OCI-LY7 (cell line): ENCODE measurements at regions not wholly inside any gene's neighbourhood (a gene's known extent, or its start where the extent isn't known, plus 50 kb on each side); places are given as distances from the start of the nearest gene placed in this dataset.

ENCODE experiments used
- BruUV-seq: library from RNA; stranded (reverse); fragments of 400-500 nt; replicated peaks from 2 replicates; lab custom pipeline; 2021; lab: Mats Ljungman, UMichigan
- CTCF ChIA-PET: fragments of 300-600 bp; sonication (Branson Sonifier 250); formaldehyde crosslinking; loops from one replicate; lab custom pipeline; 2022; ENCODE audit warnings: antibody characterized with exemption; ENCODE audit not compliant: unreplicated experiment; lab: Charles Lee
- POLR2A ChIA-PET: fragments of 300-600 bp; sonication (Branson Sonifier 250); formaldehyde crosslinking; loops from one replicate; lab custom pipeline; 2022; ENCODE audit warnings: antibody characterized with exemption; lab: Charles Lee
- DNase-seq: peaks from one replicate; pipeline ENCODE4 v3.0.0-alpha.2; 2015; ENCODE audit warnings: low spot score
- H2AFZ ChIP-seq: fragments of 200-600 bp; sonication (generic), shearing (Covaris generic); 2 replicates; pipeline ENCODE4 v1.6.1; 2014; ENCODE audit warnings: mild to moderate bottlenecking, antibody characterized with exemption, low read length, moderate library complexity
- H3K27ac ChIP-seq: fragments of 200-600 bp; sonication (generic); 2 replicates; pipeline ENCODE4 v1.5.1; 2014; ENCODE audit warnings: mixed run types, low read depth, mild to moderate bottlenecking, moderate library complexity, low read length, inconsistent platforms; ENCODE audit not compliant: poor library complexity, severe bottlenecking
- H3K36me3 ChIP-seq: fragments of 200-600 bp; sonication (generic); 2 replicates; pipeline ENCODE4 v1.6.1; 2014; ENCODE audit warnings: mild to moderate bottlenecking, antibody characterized with exemption, low read length, moderate library complexity, mixed read lengths; ENCODE audit not compliant: insufficient read depth
- H3K4me1 ChIP-seq: fragments of 200-600 bp; sonication (generic); 2 replicates; pipeline ENCODE4 v1.5.1; 2014; ENCODE audit warnings: mild to moderate bottlenecking, low read length; ENCODE audit not compliant: insufficient read depth, poor library complexity, severe bottlenecking
- H3K4me2 ChIP-seq: fragments of 200-600 bp; sonication (generic); 2 replicates; pipeline ENCODE4 v1.6.1; 2014; ENCODE audit warnings: mild to moderate bottlenecking, low read length
- H3K4me3 ChIP-seq: fragments of 200-600 bp; sonication (generic); 2 replicates; pipeline ENCODE4 v1.5.1; 2014; ENCODE audit warnings: mild to moderate bottlenecking, low read depth, low read length; ENCODE audit not compliant: poor library complexity, severe bottlenecking
- H3K79me2 ChIP-seq: fragments of 200-600 bp; sonication (generic); 2 replicates; pipeline ENCODE4 v1.6.1; 2016; ENCODE audit warnings: low read depth, mild to moderate bottlenecking, low read length, moderate library complexity, mixed read lengths; ENCODE audit not compliant: insufficient read depth
- H3K9me2 ChIP-seq: fragments of 200-600 bp; sonication (generic); 2 replicates; pipeline ENCODE4 v1.6.1; 2016; ENCODE audit warnings: mild to moderate bottlenecking, low read length, mixed read lengths; ENCODE audit not compliant: insufficient read depth
- H3K9me3 ChIP-seq: fragments of 200-600 bp; sonication (generic); 2 replicates; pipeline ENCODE4 v1.6.1; 2014; ENCODE audit warnings: mild to moderate bottlenecking, mixed run types, low read length, mixed read lengths
- H4K20me1 ChIP-seq: fragments of 200-600 bp; sonication (generic); 2 replicates; pipeline ENCODE4 v1.6.1; 2014; ENCODE audit warnings: mild to moderate bottlenecking, antibody characterized with exemption, low read length, moderate library complexity, mixed read lengths; ENCODE audit not compliant: insufficient read depth
- CTCF ChIP-seq: fragments of 200-600 bp; sonication (generic); conservative IDR thresholded peaks from 2 replicates; pipeline ENCODE4 v1.5.1; 2014; ENCODE audit warnings: mild to moderate bottlenecking, antibody characterized with exemption, low read length, moderate library complexity, mixed read lengths
- EZH2phosphoT487 ChIP-seq: fragments of 200-600 bp; sonication (generic); IDR thresholded peaks from 2 replicates; pipeline ENCODE4 v1.6.1; 2018; ENCODE audit warnings: low read depth, borderline replicate concordance, mild to moderate bottlenecking, mixed run types, antibody characterized with exemption, low read length, moderate library complexity, mixed read lengths
- intact Hi-C: fragments of 100-400 bp; cut with micrococcal nuclease; formaldehyde crosslinking; loops from one replicate; pipeline ENCODE4 v1.10.0; 2022; ENCODE audit not compliant: unreplicated experiment

GRCh38 chr6:5899216-5900045 is 107.3 kb downstream of the NRN1 start:
- Histone ChIP-seq H2AFZ (no peak overlapping the region), H3K79me2 (no peaks in the 10 kb centered on the region), H3K4me3 (no peak overlapping the region), H3K4me2 (no peak overlapping the region), H4K20me1 (no peaks in the 10 kb centered on the region), H3K36me3 (no peaks in the 10 kb centered on the region), H3K9me2 (no peaks in the 10 kb centered on the region), H3K4me1 (no peaks in the 10 kb centered on the region), H3K27ac (no peak overlapping the region), H3K9me3 (no peaks in the 10 kb centered on the region)
- BruUV-seq, result no TSS peak
- ChIA-PET POLR2A (no interaction called here), CTCF (no interaction called here)
- TF ChIP-seq EZH2phosphoT487, result no peak
- no peak for TF ChIP-seq CTCF
- intact Hi-C loops, result no loop called here
- no peak for DNase-seq

- BruUV-seq, result no TSS peak
Observed at GRCh38 chr6:5898563-5898962, 108.2 kb downstream of the NRN1 start.

More at GRCh38 chr6:5898563-5898962, 108.2 kb downstream of the NRN1 start:
- ChIA-PET POLR2A (no interaction called here), CTCF (no interaction called here)
- Histone ChIP-seq H4K20me1 (no peaks in the 10 kb centered on the region), H3K4me1 (no peaks in the 10 kb centered on the region), H3K36me3 (no peaks in the 10 kb centered on the region), H3K27ac (no peak overlapping the region), H3K9me3 (no peaks in the 10 kb centered on the region), H3K9me2 (no peaks in the 10 kb centered on the region), H3K4me2 (no peak overlapping the region), H3K79me2 (no peaks in the 10 kb centered on the region), H3K4me3 (no peak overlapping the region), H2AFZ (no peak overlapping the region)
- TF ChIP-seq EZH2phosphoT487, result no peak
- 0 out of 2 replicates have a peak, but pooled peaks have one; percentile 21 for TF ChIP-seq CTCF
- intact Hi-C loops, result no loop called here
- no peak for DNase-seq
